ENCODE measurements at regions not wholly inside any gene's neighbourhood (a gene's known extent, or its start where the extent isn't known, plus 50 kb on each side); places are given as distances from the start of the nearest gene placed in this dataset.

- TF ChIP-seq POLR2A (IDR thresholded peaks at IDR 0.05; ENCODE audit: low read depth): no peak
- TF ChIP-seq, protein P1, sequence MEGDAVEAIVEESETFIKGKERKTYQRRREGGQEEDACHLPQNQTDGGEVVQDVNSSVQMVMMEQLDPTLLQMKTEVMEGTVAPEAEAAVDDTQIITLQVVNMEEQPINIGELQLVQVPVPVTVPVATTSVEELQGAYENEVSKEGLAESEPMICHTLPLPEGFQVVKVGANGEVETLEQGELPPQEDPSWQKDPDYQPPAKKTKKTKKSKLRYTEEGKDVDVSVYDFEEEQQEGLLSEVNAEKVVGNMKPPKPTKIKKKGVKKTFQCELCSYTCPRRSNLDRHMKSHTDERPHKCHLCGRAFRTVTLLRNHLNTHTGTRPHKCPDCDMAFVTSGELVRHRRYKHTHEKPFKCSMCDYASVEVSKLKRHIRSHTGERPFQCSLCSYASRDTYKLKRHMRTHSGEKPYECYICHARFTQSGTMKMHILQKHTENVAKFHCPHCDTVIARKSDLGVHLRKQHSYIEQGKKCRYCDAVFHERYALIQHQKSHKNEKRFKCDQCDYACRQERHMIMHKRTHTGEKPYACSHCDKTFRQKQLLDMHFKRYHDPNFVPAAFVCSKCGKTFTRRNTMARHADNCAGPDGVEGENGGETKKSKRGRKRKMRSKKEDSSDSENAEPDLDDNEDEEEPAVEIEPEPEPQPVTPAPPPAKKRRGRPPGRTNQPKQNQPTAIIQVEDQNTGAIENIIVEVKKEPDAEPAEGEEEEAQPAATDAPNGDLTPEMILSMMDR (IDR thresholded peaks at IDR 0.05): no peak
- TF ChIP-seq POLR2AphosphoS5 (IDR thresholded peaks at IDR 0.05): no peak
Measured at GRCh38 chrX:33357606-33358005, 146.3 kb upstream of the DMD start.

All from esophagus muscularis mucosa (tissue), 3 donors.